GM23338 (cell line): ENCODE measurements at regions not wholly inside any gene's neighbourhood (a gene's known extent, or its start where the extent isn't known, plus 50 kb on each side); places are given as distances from the start of the nearest gene placed in this dataset.

Experiments
- ATAC-seq: fragments of 200-7000 bp; cut with Tn5 transposase; 3 replicates; pipeline ENCODE4 v1.9.1; 2020
- DNase-seq: peaks from one replicate; pipeline ENCODE4 v3.0.0-alpha.2; 2015; ENCODE audit warnings: low spot score
- H2AFZ ChIP-seq: fragments of 200-600 bp; sonication (generic); 2 replicates; pipeline ENCODE4 v1.8.0; 2016; ENCODE audit warnings: antibody characterized with exemption, mild to moderate bottlenecking, moderate library complexity
- H3F3A ChIP-seq: fragments of 200-600 bp; sonication (generic); replicated peaks from 2 replicates; pipeline ENCODE4 v1.8.0; 2017; ENCODE audit warnings: antibody characterized with exemption, mixed run types, low read depth
- H3K27ac ChIP-seq: fragments of 200-600 bp; sonication (generic); 2 replicates; pipeline ENCODE4 v1.6.1; 2016; ENCODE audit warnings: low read depth
- H3K27me3 ChIP-seq: fragments of 200-600 bp; sonication (generic); 2 replicates; pipeline ENCODE4 v1.8.0; 2016; ENCODE audit warnings: mild to moderate bottlenecking, mixed run types, moderate library complexity; ENCODE audit not compliant: insufficient read depth
- H3K36me3 ChIP-seq: fragments of 200-600 bp; sonication (generic); 2 replicates; pipeline ENCODE4 v1.8.0; 2016; ENCODE audit warnings: mild to moderate bottlenecking; ENCODE audit not compliant: insufficient read depth
- H3K4me1 ChIP-seq: fragments of 200-600 bp; sonication (generic); 2 replicates; pipeline ENCODE4 v1.8.0; 2016; ENCODE audit warnings: mild to moderate bottlenecking, moderate library complexity; ENCODE audit not compliant: insufficient read depth
- H3K4me2 ChIP-seq: fragments of 200-600 bp; sonication (generic); 2 replicates; pipeline ENCODE4 v1.7.1; 2017; ENCODE audit warnings: mixed run types
- H3K4me3 ChIP-seq: fragments of 200-600 bp; sonication (generic); 2 replicates; pipeline ENCODE4 v1.6.1; 2016; ENCODE audit warnings: mixed run types
- H3K79me2 ChIP-seq: fragments of 200-600 bp; sonication (generic); replicated peaks from 2 replicates; pipeline ENCODE4 v1.8.0; 2017; ENCODE audit warnings: mild to moderate bottlenecking; ENCODE audit not compliant: insufficient read depth
- H3K9me2 ChIP-seq: fragments of 200-600 bp; sonication (generic); 2 replicates; pipeline ENCODE4 v1.8.0; 2017; ENCODE audit not compliant: insufficient read depth
- H4K20me1 ChIP-seq: fragments of 200-600 bp; sonication (generic); replicated peaks from 2 replicates; pipeline ENCODE4 v1.8.0; 2017; ENCODE audit warnings: mild to moderate bottlenecking; ENCODE audit not compliant: insufficient read depth
- H3K27ac Mint-ChIP-seq: 2 replicates; pipeline ENCODE4 v1.8.0; 2020; ENCODE audit warnings: inconsistent platforms, mild to moderate bottlenecking, moderate library complexity, mixed read lengths
- H3K27me3 Mint-ChIP-seq: 3 replicates; pipeline ENCODE4 v1.8.0; 2022; ENCODE audit warnings: low read depth, mild to moderate bottlenecking, moderate library complexity, mixed read lengths, inconsistent platforms; ENCODE audit not compliant: insufficient read depth, poor library complexity
- H3K36me3 Mint-ChIP-seq: 3 replicates; pipeline ENCODE4 v1.8.0; 2021; ENCODE audit warnings: low read depth, mild to moderate bottlenecking, inconsistent platforms, moderate library complexity, mixed read lengths
- H3K4me1 Mint-ChIP-seq: 3 replicates; pipeline ENCODE4 v1.8.0; 2020; ENCODE audit warnings: mild to moderate bottlenecking, inconsistent platforms, mixed read lengths
- H3K4me3 Mint-ChIP-seq: 3 replicates; pipeline ENCODE4 v1.8.0; 2021; ENCODE audit warnings: moderate library complexity, mild to moderate bottlenecking, inconsistent platforms, mixed read lengths
- H3K9me3 Mint-ChIP-seq: 3 replicates; pipeline ENCODE4 v1.8.0; 2020; ENCODE audit warnings: moderate library complexity, mild to moderate bottlenecking, inconsistent platforms, mixed read lengths
- CREB1 ChIP-seq: fragments of 250-450 bp; sonication (Bioruptor Pico); IDR thresholded peaks from 2 replicates; pipeline ENCODE4 v1.5.0; 2020; ENCODE audit warnings: low read depth, mild to moderate bottlenecking, moderate library complexity
- EZH2 ChIP-seq: fragments of 200-600 bp; sonication (generic); IDR thresholded peaks from one replicate; pipeline ENCODE4 v1.8.0; 2017; ENCODE audit warnings: antibody characterized with exemption, mild to moderate bottlenecking, low read depth; ENCODE audit not compliant: unreplicated experiment
- EZH2phosphoT487 ChIP-seq: fragments of 200-600 bp; sonication (generic); IDR thresholded peaks from one replicate; pipeline ENCODE4 v1.8.1; 2018; ENCODE audit warnings: antibody characterized with exemption; ENCODE audit not compliant: unreplicated experiment
- JUNB ChIP-seq: IDR thresholded peaks from one replicate; pipeline ENCODE4 v1.6.1; 2016; ENCODE audit warnings: antibody characterized with exemption; ENCODE audit not compliant: unreplicated experiment
- NANOG ChIP-seq: IDR thresholded peaks from 2 replicates; pipeline ENCODE4 v1.6.1; 2016; ENCODE audit warnings: antibody characterized with exemption, borderline replicate concordance
- REST ChIP-seq: IDR thresholded peaks from one replicate; pipeline ENCODE4 v1.6.1; 2018; ENCODE audit warnings: antibody characterized with exemption; ENCODE audit not compliant: unreplicated experiment
- ZNF114 ChIP-seq: fragments of 250-450 bp; sonication (Bioruptor Pico); IDR thresholded peaks from 2 replicates; pipeline ENCODE4 v1.5.0; 2020; ENCODE audit warnings: mild to moderate bottlenecking, moderate library complexity
- ZNF331 ChIP-seq: fragments of 250-450 bp; sonication (Bioruptor Pico); IDR thresholded peaks from 2 replicates; pipeline ENCODE4 v1.5.0; 2020; ENCODE audit warnings: low read depth, mild to moderate bottlenecking, moderate library complexity
- TF ChIP-seq, protein P1 (sequence below): fragments of 250-450 bp; sonication (Bioruptor Pico); IDR thresholded peaks from 2 replicates; pipeline ENCODE4 v1.5.0; 2020; ENCODE audit warnings: mild to moderate bottlenecking, moderate library complexity
- TF ChIP-seq, protein P2 (sequence below): IDR thresholded peaks from 2 replicates; pipeline ENCODE4 v1.6.1; 2016; ENCODE audit warnings: antibody characterized with exemption

DNA sequence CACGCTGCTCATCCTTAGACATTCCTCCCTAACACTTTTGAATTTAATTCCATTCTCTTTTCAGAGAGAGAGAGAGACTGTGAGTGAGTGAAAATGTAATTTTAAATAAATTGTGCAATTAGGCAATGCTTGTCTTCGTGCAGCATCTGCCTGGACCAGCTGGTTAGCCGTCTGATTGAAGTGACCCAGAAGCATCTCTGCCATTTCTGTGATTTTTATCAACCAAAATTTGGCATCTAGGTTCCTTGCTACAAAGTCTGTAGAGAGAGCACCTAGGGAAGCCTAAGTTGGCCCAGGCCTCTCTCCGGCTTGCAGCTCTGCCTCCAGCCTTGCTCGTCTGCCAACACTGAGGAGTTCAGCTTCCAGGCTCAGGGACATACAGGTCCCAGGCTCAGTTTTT lies 138.6 kb upstream of the GPR12 start (continued):
- TF ChIP-seq, protein P1, sequence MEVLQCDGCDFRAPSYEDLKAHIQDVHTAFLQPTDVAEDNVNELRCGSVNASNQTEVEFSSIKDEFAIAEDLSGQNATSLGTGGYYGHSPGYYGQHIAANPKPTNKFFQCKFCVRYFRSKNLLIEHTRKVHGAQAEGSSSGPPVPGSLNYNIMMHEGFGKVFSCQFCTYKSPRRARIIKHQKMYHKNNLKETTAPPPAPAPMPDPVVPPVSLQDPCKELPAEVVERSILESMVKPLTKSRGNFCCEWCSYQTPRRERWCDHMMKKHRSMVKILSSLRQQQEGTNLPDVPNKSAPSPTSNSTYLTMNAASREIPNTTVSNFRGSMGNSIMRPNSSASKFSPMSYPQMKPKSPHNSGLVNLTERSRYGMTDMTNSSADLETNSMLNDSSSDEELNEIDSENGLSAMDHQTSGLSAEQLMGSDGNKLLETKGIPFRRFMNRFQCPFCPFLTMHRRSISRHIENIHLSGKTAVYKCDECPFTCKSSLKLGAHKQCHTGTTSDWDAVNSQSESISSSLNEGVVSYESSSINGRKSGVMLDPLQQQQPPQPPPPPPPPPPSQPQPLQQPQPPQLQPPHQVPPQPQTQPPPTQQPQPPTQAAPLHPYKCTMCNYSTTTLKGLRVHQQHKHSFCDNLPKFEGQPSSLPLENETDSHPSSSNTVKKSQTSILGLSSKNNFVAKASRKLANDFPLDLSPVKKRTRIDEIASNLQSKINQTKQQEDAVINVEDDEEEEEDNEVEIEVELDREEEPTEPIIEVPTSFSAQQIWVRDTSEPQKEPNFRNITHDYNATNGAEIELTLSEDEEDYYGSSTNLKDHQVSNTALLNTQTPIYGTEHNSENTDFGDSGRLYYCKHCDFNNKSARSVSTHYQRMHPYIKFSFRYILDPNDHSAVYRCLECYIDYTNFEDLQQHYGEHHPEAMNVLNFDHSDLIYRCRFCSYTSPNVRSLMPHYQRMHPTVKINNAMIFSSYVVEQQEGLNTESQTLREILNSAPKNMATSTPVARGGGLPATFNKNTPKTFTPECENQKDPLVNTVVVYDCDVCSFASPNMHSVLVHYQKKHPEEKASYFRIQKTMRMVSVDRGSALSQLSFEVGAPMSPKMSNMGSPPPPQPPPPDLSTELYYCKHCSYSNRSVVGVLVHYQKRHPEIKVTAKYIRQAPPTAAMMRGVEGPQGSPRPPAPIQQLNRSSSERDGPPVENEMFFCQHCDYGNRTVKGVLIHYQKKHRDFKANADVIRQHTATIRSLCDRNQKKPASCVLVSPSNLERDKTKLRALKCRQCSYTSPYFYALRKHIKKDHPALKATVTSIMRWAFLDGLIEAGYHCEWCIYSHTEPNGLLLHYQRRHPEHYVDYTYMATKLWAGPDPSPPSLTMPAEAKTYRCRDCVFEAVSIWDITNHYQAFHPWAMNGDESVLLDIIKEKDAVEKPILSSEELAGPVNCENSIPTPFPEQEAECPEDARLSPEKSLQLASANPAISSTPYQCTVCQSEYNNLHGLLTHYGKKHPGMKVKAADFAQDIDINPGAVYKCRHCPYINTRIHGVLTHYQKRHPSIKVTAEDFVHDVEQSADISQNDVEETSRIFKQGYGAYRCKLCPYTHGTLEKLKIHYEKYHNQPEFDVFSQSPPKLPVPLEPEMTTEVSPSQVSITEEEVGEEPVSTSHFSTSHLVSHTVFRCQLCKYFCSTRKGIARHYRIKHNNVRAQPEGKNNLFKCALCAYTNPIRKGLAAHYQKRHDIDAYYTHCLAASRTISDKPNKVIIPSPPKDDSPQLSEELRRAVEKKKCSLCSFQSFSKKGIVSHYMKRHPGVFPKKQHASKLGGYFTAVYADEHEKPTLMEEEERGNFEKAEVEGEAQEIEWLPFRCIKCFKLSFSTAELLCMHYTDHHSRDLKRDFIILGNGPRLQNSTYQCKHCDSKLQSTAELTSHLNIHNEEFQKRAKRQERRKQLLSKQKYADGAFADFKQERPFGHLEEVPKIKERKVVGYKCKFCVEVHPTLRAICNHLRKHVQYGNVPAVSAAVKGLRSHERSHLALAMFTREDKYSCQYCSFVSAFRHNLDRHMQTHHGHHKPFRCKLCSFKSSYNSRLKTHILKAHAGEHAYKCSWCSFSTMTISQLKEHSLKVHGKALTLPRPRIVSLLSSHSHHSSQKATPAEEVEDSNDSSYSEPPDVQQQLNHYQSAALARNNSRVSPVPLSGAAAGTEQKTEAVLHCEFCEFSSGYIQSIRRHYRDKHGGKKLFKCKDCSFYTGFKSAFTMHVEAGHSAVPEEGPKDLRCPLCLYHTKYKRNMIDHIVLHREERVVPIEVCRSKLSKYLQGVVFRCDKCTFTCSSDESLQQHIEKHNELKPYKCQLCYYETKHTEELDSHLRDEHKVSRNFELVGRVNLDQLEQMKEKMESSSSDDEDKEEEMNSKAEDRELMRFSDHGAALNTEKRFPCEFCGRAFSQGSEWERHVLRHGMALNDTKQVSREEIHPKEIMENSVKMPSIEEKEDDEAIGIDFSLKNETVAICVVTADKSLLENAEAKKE (CRISPR knock-in tag) = no peak
- no peak for TF ChIP-seq JUNB
- no peak for TF ChIP-seq EZH2phosphoT487
- no peak for TF ChIP-seq EZH2
- TF ChIP-seq CREB1 (CRISPR knock-in tag) = no peak

DNA sequence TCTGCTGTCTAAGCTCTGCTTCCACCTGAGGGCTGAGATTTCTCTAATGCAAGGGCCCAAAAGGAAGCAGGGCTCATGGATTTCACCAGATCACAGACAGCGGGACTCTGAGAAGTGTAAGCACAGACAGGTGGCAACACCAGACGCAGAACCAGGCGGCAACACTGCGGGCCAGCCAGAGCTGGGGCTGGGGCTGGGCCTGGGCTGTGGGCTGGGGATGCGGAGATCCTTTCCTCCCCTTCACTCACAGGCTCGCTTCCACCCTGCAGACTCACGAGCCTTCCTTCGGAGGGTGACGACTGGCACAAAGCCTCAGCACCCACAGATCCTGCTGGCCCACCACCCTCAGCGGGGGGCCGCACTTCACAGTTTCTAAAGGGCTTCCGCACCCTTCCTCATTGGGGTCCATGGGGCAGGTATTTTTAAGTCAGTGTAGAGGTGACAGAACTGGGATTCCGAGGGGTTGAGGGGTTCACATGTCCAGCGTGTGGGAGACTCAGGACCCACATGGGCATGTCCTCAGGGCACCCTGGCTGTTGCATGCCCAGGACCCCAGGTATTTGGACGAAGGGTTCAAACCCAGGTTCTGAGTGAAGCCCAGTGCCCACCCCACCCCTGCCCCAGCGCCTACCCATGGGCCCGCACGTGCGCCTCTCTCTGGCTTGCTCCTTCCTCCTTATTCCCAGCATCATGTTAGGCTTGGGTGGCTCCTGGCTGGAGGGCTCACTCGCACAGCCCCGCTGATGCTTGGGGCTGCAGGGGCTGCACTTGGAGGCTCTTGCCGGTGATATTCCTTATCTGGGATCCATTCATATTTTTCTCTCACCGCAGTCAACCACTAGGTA lies 137.3 kb upstream of the GPR12 start:
- H3K27me3 Mint-ChIP-seq = peaks cover 5% of the 10 kb centered on the region
- no peaks in the 10 kb centered on the region for H3K9me2 ChIP-seq
- peaks cover 21% of the 10 kb centered on the region for H3K4me1 Mint-ChIP-seq
- peaks cover 4% of the 10 kb centered on the region; the same call in 1 of the 2 replicates for H3K4me1 ChIP-seq
- no peaks in the 10 kb centered on the region for H3K9me3 Mint-ChIP-seq
- H4K20me1 ChIP-seq = no peaks in the 10 kb centered on the region
- no peak overlapping the region for H3K4me3 ChIP-seq
- no peak overlapping the region for H3K27ac ChIP-seq
- no peaks in the 10 kb centered on the region for H3K79me2 ChIP-seq
- H3K27me3 ChIP-seq = no peaks in the 10 kb centered on the region
- H3K4me3 Mint-ChIP-seq = no peak overlapping the region
- H3K27ac Mint-ChIP-seq = no peak overlapping the region
- DNase-seq = peak; percentile 8
- no peaks in the 10 kb centered on the region for H3F3A ChIP-seq
- H2AFZ ChIP-seq = peak overlapping the region; percentile 92; the same call in 1 of the 2 replicates
- no peak overlapping the region for H3K4me2 ChIP-seq
- no peaks in the 10 kb centered on the region for H3K36me3 Mint-ChIP-seq
- H3K36me3 ChIP-seq = no peaks in the 10 kb centered on the region
- ATAC-seq = peak; percentile 21
- TF ChIP-seq ZNF114 (CRISPR knock-in tag) (no peak), EZH2phosphoT487 (no peak), REST (no peak), NANOG (no peak), ZNF331 (CRISPR knock-in tag) (no peak)
- TF ChIP-seq, protein P2, sequence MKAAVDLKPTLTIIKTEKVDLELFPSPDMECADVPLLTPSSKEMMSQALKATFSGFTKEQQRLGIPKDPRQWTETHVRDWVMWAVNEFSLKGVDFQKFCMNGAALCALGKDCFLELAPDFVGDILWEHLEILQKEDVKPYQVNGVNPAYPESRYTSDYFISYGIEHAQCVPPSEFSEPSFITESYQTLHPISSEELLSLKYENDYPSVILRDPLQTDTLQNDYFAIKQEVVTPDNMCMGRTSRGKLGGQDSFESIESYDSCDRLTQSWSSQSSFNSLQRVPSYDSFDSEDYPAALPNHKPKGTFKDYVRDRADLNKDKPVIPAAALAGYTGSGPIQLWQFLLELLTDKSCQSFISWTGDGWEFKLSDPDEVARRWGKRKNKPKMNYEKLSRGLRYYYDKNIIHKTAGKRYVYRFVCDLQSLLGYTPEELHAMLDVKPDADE = no peak
